NOMO-1 treated with DMSO at 0.1 percent for 48 hours (cell line): ENCODE measurements at regions not wholly inside any gene's neighbourhood (a gene's known extent, or its start where the extent isn't known, plus 50 kb on each side); places are given as distances from the start of the nearest gene placed in this dataset.
"Not testable (repeated sequence)": the region's sequence is repeated elsewhere in the genome, so short reads cannot be mapped to it uniquely, and the experiment has no call there.

Source experiments
- DNase-seq: peaks from one replicate; lab custom pipeline; 2025; ENCODE audit not compliant: unreplicated experiment; lab: John Stamatoyannopoulos, UW

DNA sequence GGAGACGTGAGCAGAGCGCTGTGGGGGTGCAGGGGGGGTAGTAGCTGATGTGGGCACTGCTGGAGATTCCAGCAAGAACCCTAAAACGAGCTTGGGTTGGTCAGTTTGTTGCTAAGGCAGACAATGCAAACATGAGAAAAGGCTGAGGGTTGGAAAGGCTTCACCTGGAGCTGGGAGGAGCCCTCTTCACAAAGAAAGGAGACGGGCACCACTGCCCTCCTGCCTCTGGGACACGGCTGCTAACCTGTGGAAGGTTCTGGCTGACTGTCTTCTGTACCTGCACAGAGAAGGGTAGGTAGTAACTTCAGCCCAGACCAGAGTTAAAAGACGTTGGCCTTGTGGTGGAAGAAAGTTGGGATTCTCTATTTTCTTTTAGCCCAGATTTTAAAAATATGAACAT lies 108.7 kb downstream of the SUCLA2 start:
- DNase-seq: no peak

GRCh38 chr13:47890146-47890814 lies 110.8 kb downstream of the SUCLA2 start:
- DNase-seq: peak; percentile 48

GRCh38 chr13:47886314-47886713 lies 114.8 kb downstream of the SUCLA2 start:
- DNase-seq: no peak

GRCh38 chr13:47875201-47875600 lies 125.9 kb downstream of the SUCLA2 start:
- peak; percentile 79 for DNase-seq

DNA sequence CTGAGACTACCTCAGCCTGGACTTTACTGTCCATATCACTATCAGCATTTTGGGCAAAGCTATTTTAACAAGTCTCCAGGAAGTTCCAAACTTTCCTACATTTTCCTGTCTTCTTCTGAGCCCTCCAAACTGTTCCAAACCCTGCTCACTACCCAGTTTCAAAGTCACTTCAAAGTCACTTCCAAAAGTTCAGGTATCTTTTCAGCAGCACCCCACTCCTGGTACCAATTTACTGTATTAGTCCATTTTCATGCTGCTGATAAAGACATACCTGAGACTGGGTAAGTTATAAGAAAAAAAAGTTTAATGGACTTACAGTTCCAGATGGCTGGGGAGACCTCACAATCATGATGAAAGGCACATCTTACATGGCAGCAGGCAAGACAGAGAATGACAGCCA lies 127.1 kb downstream of the SUCLA2 start:
- DNase-seq: not testable (repeated sequence)

DNA sequence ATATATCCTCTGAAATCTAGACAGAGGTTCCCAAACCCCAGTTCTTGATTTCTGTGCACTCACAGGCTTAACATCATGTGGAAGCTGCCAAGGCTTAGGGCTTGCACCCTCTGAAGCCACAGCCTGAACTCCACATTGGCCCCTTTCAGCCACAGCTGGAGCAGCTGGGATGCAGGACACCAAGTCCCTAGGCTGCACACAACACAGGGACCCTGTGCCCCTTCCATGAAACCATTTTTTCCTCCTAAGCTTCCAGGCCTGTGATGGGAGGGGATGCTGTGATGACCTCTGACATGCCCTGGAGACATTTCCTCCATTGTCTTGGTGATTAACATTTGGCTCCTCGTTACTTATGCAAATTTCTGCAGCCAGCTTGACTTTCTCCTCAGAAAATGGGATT lies 127.8 kb downstream of the SUCLA2 start:
- not testable (repeated sequence) for DNase-seq

- DNase-seq: no peak
Observed at GRCh38 chr13:47869776-47870175, 131.3 kb downstream of the SUCLA2 start.

GRCh38 chr13:47865883-47866282 lies 135.2 kb downstream of the SUCLA2 start:
- no peak for DNase-seq

- DNase-seq: no peak
Observed at GRCh38 chr13:47862841-47863240, 138.2 kb downstream of the SUCLA2 start.

- no peak for DNase-seq
Observed at GRCh38 chr13:47859165-47859564, 141.9 kb downstream of the SUCLA2 start.

GRCh38 chr13:47858042-47859025 lies 142.7 kb downstream of the SUCLA2 start:
- peak; percentile 59 for DNase-seq

DNA sequence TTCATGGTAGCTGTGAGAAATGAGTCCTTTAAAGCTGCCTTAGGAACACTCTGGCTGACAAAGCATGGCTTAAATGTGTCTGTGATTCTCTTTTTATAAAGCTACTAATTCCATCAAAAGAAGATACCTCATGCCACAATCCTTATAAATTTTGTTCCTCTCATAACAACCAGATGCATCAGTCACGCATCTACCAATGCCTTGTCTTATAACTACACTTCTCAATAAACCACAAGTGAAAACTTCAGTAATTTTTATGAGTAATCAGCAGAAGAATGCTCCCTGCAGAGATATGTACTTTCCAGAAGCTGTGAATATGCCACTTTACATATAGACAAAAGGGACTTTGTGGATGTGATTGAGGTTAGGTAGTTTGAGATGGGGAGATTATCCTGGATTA lies 147.8 kb downstream of the SUCLA2 start:
- DNase-seq: no peak

- no peak for DNase-seq
Observed at GRCh38 chr13:47846886-47847285, 154.2 kb downstream of the SUCLA2 start.

DNA sequence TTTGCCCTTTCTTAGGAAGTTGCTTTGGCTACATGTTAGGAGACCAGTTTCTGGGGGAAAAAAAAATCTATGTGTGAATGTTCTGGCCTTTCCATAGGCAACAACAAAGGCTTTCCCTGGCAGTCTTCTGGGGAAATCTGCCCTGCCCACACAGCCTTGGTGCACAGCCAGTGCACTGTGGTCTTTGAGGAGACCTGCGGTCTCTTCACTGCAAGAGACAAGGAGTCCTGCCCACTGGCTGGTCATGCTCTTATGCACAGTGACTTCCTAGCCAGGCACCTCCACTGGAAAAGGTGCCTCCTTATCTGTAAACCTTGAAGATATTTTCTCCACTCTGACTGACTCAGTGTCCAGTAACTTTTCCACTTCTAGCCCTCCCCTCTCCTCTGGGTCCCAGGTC lies 155.1 kb downstream of the SUCLA2 start:
- no peak for DNase-seq

GRCh38 chr13:47843005-47843404 lies 158.1 kb downstream of the SUCLA2 start:
- DNase-seq: no peak

- DNase-seq: no peak
Observed at GRCh38 chr13:47841151-47841550, 159.9 kb downstream of the SUCLA2 start.

DNA sequence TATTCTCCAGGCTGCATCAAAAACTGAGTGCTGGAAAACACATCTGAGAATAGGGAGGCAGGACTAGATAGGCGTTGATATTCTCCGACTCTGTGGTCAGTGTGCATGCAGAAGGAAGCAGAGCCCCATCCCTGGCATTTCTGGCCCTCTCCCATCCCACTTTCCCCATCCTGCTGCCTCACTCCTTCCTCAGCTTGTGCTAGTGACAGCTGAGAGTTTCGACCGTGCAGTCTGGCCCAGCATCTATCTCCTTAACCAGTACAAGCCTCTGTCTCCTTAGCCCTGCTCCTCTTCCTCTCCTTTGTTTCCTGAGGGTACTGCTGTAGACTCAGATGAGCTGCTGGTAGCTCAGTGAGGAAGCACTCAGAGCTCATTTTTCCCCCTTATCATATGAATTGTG lies 163.2 kb downstream of the SUCLA2 start:
- DNase-seq: no peak

DNA sequence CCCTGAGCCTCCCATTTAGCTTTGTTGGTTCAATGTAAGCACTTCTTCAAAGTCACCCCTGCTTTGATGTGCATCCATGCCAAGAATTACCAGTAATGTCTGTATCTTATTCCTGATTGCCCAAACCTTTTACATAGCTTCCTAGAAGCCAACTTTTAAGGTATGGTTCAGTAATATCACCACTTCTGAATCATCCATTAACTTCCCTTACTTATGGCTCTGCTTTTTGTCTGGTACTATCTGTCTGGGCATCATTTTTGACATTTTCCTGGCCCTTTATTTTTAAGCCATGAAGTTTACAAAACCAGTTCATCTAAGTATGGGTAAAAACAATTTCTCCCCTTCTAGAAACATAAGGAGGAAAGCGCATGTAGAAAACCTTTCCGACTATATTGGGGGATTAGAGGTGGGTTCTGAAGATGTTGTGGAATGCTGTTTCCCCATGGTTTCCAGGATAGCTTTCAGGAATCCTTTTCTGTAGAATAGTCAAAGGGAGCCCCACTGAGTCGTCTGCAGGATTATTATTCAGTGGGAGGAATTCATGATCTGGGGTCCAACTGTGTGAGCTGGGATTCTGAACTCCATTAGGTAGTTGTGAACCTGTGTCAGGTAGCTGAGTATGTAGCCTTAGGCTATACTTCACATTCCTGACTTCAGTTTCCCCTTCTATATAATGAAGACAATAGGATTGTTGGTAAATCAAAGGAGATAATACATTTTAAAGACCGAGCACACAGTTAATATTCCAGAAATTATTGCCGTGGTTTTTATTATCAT lies 163.8 kb downstream of the SUCLA2 start:
- DNase-seq: no peak

- peak; percentile 21 for DNase-seq
Observed at GRCh38 chr13:47835470-47836228, 165.4 kb downstream of the SUCLA2 start.

DNA sequence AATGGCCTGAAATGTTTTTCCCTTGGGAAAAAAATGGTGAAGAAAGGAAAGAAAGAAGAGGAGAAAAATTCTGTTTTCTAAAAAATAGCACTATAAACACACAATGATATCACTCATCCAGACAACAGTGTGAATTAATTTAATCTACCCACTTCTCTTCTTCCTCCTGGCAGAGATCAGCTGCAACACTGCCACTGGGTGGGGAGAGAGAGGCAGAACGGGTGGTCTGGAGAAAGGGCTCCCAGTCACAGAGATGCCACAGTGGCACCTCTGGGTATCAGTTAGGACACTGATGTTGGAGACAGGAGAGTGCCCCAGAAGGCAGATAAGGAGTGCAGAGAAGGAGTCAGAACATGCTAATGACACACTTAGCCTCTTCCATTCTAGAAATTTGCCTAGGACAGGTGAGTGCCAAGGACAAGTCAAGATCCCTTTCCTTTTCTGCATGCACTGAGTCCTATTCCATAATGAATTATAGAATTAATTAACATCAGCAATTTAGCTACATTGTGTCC lies 168.6 kb downstream of the SUCLA2 start:
- DNase-seq: no peak
